Liver (tissue), 8 donors: ENCODE measurements at regions not wholly inside any gene's neighbourhood (a gene's known extent, or its start where the extent isn't known, plus 50 kb on each side); places are given as distances from the start of the nearest gene placed in this dataset.

ENCODE experiments used
- DNase-seq: peaks from one replicate; pipeline ENCODE4 v3.0.0-alpha.2; 2017; ENCODE audit warnings: low spot score
- H3K27ac ChIP-seq, 2 donors: one replicate each; pipeline ENCODE4 v1.7.0; 2013; ENCODE audit warnings: inconsistent platforms in 2 of 2, low read length in 2 of 2, control low read depth in 1 of 2, low read depth in 1 of 2, mild to moderate bottlenecking in 1 of 2
- H3K27me3 ChIP-seq, 4 donors: one replicate each; pipeline versions ENCODE4 v1.6.1 to v1.7.0; 2013; ENCODE audit warnings: low read length in 3 of 4, inconsistent platforms in 1 of 4, mild to moderate bottlenecking in 1 of 4, moderate library complexity in 1 of 4; ENCODE audit not compliant: control insufficient read depth in 4 of 4, insufficient read depth in 4 of 4
- H3K36me3 ChIP-seq, 4 donors: one replicate each; pipeline versions ENCODE4 v1.6.1 to v1.7.0; 2013; ENCODE audit warnings: low read length in 3 of 4, mild to moderate bottlenecking in 3 of 4, low read depth in 1 of 4, moderate library complexity in 1 of 4; ENCODE audit not compliant: control insufficient read depth in 4 of 4, insufficient read depth in 3 of 4
- H3K4me1 ChIP-seq, 4 donors: one replicate each; pipeline versions ENCODE4 v1.6.1 to v1.7.0; 2013; ENCODE audit warnings: low read length in 3 of 4, mild to moderate bottlenecking in 3 of 4, moderate library complexity in 1 of 4; ENCODE audit not compliant: control insufficient read depth in 4 of 4, insufficient read depth in 4 of 4
- H3K4me3 ChIP-seq, 3 donors: one replicate each; pipeline versions ENCODE4 v1.6.1 to v1.7.0; 2013; ENCODE audit warnings: low read length in 3 of 3, control low read depth in 1 of 3, low read depth in 1 of 3, mild to moderate bottlenecking in 1 of 3
- H3K9ac ChIP-seq, 2 donors: one replicate each; pipeline ENCODE4 v1.7.0; 2013; ENCODE audit warnings: low read length in 2 of 2, mild to moderate bottlenecking in 2 of 2, moderate library complexity in 2 of 2, control low read depth in 1 of 2, low read depth in 1 of 2
- H3K9me3 ChIP-seq, 4 donors: one replicate each; pipeline versions ENCODE4 v1.6.1 to v1.7.0; 2013; ENCODE audit warnings: low read length in 3 of 4; ENCODE audit not compliant: control insufficient read depth in 4 of 4
- ATF3 ChIP-seq: IDR thresholded peaks from 2 replicates; pipeline ENCODE4 v1.6.1; 2016; ENCODE audit warnings: antibody characterized with exemption
- CTCF ChIP-seq: fragments of 150-350 bp; IDR thresholded peaks from 2 replicates; pipeline ENCODE4 v1.5.1; 2017; ENCODE audit warnings: improper control_type of control experiment, low read depth, low read length; ENCODE audit not compliant: missing input control
- EGR1 ChIP-seq, 2 donors: IDR thresholded peaks; 2 replicates each; pipeline ENCODE4 v1.6.1; 2016 to 2018; ENCODE audit warnings: antibody characterized with exemption in 2 of 2, low read depth in 2 of 2
- FOXA1 ChIP-seq: IDR thresholded peaks from 2 replicates; pipeline ENCODE4 v1.6.1; 2016; ENCODE audit warnings: antibody characterized with exemption
- FOXA2 ChIP-seq: IDR thresholded peaks from 2 replicates; pipeline ENCODE4 v1.6.1; 2016; ENCODE audit warnings: antibody characterized with exemption
- GABPA ChIP-seq, 2 donors: IDR thresholded peaks in 1 of 2; conservative IDR thresholded peaks in 1 of 2; 2 replicates each; pipeline ENCODE4 v1.6.1; 2016; ENCODE audit warnings: antibody characterized with exemption in 2 of 2, mild to moderate bottlenecking in 1 of 2, moderate library complexity in 1 of 2
- HNF4A ChIP-seq, 2 donors: conservative IDR thresholded peaks; 2 replicates each; pipeline ENCODE4 v1.6.1; 2016; ENCODE audit warnings: antibody characterized with exemption in 2 of 2, mild to moderate bottlenecking in 2 of 2
- HNF4G ChIP-seq: IDR thresholded peaks from 2 replicates; pipeline ENCODE4 v1.6.1; 2016; ENCODE audit warnings: antibody characterized with exemption
- JUND ChIP-seq, 2 donors: IDR thresholded peaks; 2 replicates each; pipeline ENCODE4 v1.6.1; 2016; ENCODE audit warnings: antibody characterized with exemption in 2 of 2
- NR2F2 ChIP-seq: IDR thresholded peaks from 2 replicates; pipeline ENCODE4 v1.6.1; 2016; ENCODE audit warnings: antibody characterized with exemption
- RAD21 ChIP-seq, 2 donors: IDR thresholded peaks; 2 replicates each; pipeline ENCODE4 v1.6.1; 2016; ENCODE audit warnings: antibody characterized with exemption in 2 of 2, mild to moderate bottlenecking in 2 of 2
- SP1 ChIP-seq: IDR thresholded peaks from 2 replicates; pipeline ENCODE4 v1.6.1; 2018; ENCODE audit warnings: antibody characterized with exemption, mild to moderate bottlenecking
- TAF1 ChIP-seq: conservative IDR thresholded peaks from 2 replicates; pipeline ENCODE4 v1.6.1; 2016; ENCODE audit warnings: antibody characterized with exemption, mild to moderate bottlenecking
- YY1 ChIP-seq: IDR thresholded peaks from 2 replicates; pipeline ENCODE4 v1.6.1; 2016; ENCODE audit warnings: antibody characterized with exemption, mild to moderate bottlenecking
- WGBS: extraction: QIAGEN DNeasy Blood & Tissue Kit; methylation state at CpG from one replicate; pipeline ENCODE4 v1.1.7; 2013; 5-methylcytosine and 5-hydroxymethylcytosine counted together
- TF ChIP-seq, protein P1 (sequence below): IDR thresholded peaks from 2 replicates; pipeline ENCODE4 v1.6.1; 2016; ENCODE audit warnings: antibody characterized with exemption
- TF ChIP-seq, protein P2 (sequence below): IDR thresholded peaks from 2 replicates; pipeline ENCODE4 v1.6.1; 2016; ENCODE audit warnings: antibody characterized with exemption
- donor health status: healthy.
- donor health status: healthy.
- donor health status: healthy.
- donor health status: healthy.
- donor health status: healthy.

- no peak overlapping the region for H3K9ac ChIP-seq
- H3K4me3 ChIP-seq, result no peak overlapping the region
- DNase-seq, result no peak
- no peaks in the 10 kb centered on the region for H3K4me1 ChIP-seq
- H3K27me3 ChIP-seq, result peaks cover 0 to 5% (median 0%) of the 10 kb centered on the region in 4 donors
- TF ChIP-seq NR2F2 (no peak), ATF3 (no peak), HNF4G (no peak), JUND (IDR thresholded peaks at IDR 0.05) (no peak), RAD21 (IDR thresholded peaks at IDR 0.05) (no peak), YY1 (no peak), SP1 (no peak), EGR1 (IDR thresholded peaks at IDR 0.05; ENCODE audit: low read depth in 2 of 2) (no peak), CTCF (no peak)
- TF ChIP-seq, protein P1, sequence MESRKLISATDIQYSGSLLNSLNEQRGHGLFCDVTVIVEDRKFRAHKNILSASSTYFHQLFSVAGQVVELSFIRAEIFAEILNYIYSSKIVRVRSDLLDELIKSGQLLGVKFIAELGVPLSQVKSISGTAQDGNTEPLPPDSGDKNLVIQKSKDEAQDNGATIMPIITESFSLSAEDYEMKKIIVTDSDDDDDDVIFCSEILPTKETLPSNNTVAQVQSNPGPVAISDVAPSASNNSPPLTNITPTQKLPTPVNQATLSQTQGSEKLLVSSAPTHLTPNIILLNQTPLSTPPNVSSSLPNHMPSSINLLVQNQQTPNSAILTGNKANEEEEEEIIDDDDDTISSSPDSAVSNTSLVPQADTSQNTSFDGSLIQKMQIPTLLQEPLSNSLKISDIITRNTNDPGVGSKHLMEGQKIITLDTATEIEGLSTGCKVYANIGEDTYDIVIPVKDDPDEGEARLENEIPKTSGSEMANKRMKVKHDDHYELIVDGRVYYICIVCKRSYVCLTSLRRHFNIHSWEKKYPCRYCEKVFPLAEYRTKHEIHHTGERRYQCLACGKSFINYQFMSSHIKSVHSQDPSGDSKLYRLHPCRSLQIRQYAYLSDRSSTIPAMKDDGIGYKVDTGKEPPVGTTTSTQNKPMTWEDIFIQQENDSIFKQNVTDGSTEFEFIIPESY, result no peak
- TF ChIP-seq, protein P2, sequence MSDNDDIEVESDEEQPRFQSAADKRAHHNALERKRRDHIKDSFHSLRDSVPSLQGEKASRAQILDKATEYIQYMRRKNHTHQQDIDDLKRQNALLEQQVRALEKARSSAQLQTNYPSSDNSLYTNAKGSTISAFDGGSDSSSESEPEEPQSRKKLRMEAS, result no peak
- WGBS, result 69% methylated on average over 1 of the region's 1 CpG
- no peaks in the 10 kb centered on the region for H3K9me3 ChIP-seq
- no peaks in the 10 kb centered on the region for H3K36me3 ChIP-seq
- no peak overlapping the region for H3K27ac ChIP-seq
Measured at GRCh38 chr19:31204115-31204514, 145.1 kb downstream of the TSHZ3 start.

- DNase-seq, result no peak
- 75% methylated on average over 2 of the region's 2 CpGs for WGBS
- peaks cover 0 to 4% (median 0%) of the 10 kb centered on the region in 4 donors for H3K27me3 ChIP-seq
- H3K36me3 ChIP-seq, result no peaks in the 10 kb centered on the region
- H3K27ac ChIP-seq, result no peak overlapping the region
- H3K4me1 ChIP-seq, result no peaks in the 10 kb centered on the region
- no peak overlapping the region for H3K4me3 ChIP-seq
- no peak overlapping the region for H3K9ac ChIP-seq
- TF ChIP-seq, protein P2, result no peak
- H3K9me3 ChIP-seq, result no peaks in the 10 kb centered on the region
Measured at GRCh38 chr19:31185261-31185660, 164.0 kb downstream of the TSHZ3 start.

GRCh38 chr19:31181535-31181934 lies 167.7 kb downstream of the TSHZ3 start:
- 60% methylated on average over 2 of the region's 2 CpGs for WGBS

More at GRCh38 chr19:31181535-31181934, 167.7 kb downstream of the TSHZ3 start:
- no peak for DNase-seq
- no peaks in the 10 kb centered on the region for H3K36me3 ChIP-seq
- H3K27me3 ChIP-seq, result peaks cover 0 to 6% (median 2%) of the 10 kb centered on the region in 4 donors
- H3K27ac ChIP-seq, result no peak overlapping the region
- no peaks in the 10 kb centered on the region for H3K4me1 ChIP-seq
- no peak overlapping the region for H3K9ac ChIP-seq
- H3K9me3 ChIP-seq, result peaks cover 0 to 3% (median 2%) of the 10 kb centered on the region in 4 donors
- no peak overlapping the region for H3K4me3 ChIP-seq
- TF ChIP-seq CTCF, result no peak
- TF ChIP-seq, protein P1, result no peak
- TF ChIP-seq SP1, result no peak
- no peak for TF ChIP-seq FOXA2
- TF ChIP-seq HNF4G, result no peak
- no peak for TF ChIP-seq HNF4A (conservative IDR thresholded peaks at IDR 0.05)
- no peak for TF ChIP-seq RAD21 (IDR thresholded peaks at IDR 0.05)
- TF ChIP-seq ATF3, result no peak
- TF ChIP-seq, protein P2, result no peak
- TF ChIP-seq JUND (IDR thresholded peaks at IDR 0.05), result no peak
- no peak for TF ChIP-seq EGR1 (IDR thresholded peaks at IDR 0.05; ENCODE audit: low read depth in 2 of 2)
- TF ChIP-seq GABPA (IDR thresholded peaks at IDR 0.05 in 1 of 2, conservative IDR thresholded peaks at IDR 0.05 in 1 of 2), result no peak
- TF ChIP-seq TAF1, result no peak
- TF ChIP-seq FOXA1, result no peak
